Glomerular visceral epithelial cell (primary cell): ENCODE measurements at regions not wholly inside any gene's neighbourhood (a gene's known extent, or its start where the extent isn't known, plus 50 kb on each side); places are given as distances from the start of the nearest gene placed in this dataset.

Experiments
- DNase-seq: peaks from one replicate; pipeline ENCODE4 v3.0.0-alpha.2; 2016; ENCODE audit errors: extremely low spot score

GRCh38 chr19:30898353-30899103 is 450.7 kb downstream of the TSHZ3 start:
- no peak for DNase-seq

- DNase-seq, result no peak
Observed at GRCh38 chr19:30897553-30897952, 451.7 kb downstream of the TSHZ3 start.

- DNase-seq, result no peak
Observed at GRCh38 chr19:30897034-30897433, 452.2 kb downstream of the TSHZ3 start.

- DNase-seq, result no peak
Observed at GRCh38 chr19:30896554-30896953, 452.7 kb downstream of the TSHZ3 start.

GRCh38 chr19:30895946-30896345 is 453.3 kb downstream of the TSHZ3 start:
- no peak for DNase-seq

GRCh38 chr19:30891051-30891450 is 458.2 kb downstream of the TSHZ3 start:
- DNase-seq, result no peak

- no peak for DNase-seq
Observed at GRCh38 chr19:30890033-30890432, 459.2 kb downstream of the TSHZ3 start.

GRCh38 chr19:30888937-30889336 is 460.3 kb downstream of the TSHZ3 start:
- no peak for DNase-seq

- no peak for DNase-seq
Observed at GRCh38 chr19:30887042-30887441, 462.2 kb downstream of the TSHZ3 start.

- DNase-seq, result no peak
Observed at GRCh38 chr19:30886222-30886621, 463.0 kb downstream of the TSHZ3 start.

GRCh38 chr19:30884146-30884812 is 465.0 kb downstream of the TSHZ3 start:
- no peak for DNase-seq

GRCh38 chr19:30883071-30883470 is 466.2 kb downstream of the TSHZ3 start:
- DNase-seq, result no peak

GRCh38 chr19:30882411-30883005 is 466.7 kb downstream of the TSHZ3 start:
- DNase-seq, result no peak

- no peak for DNase-seq
Observed at GRCh38 chr19:30881930-30882329, 467.3 kb downstream of the TSHZ3 start.

GRCh38 chr19:30881281-30881680 is 468.0 kb downstream of the TSHZ3 start:
- no peak for DNase-seq

GRCh38 chr19:30880551-30880950 is 468.7 kb downstream of the TSHZ3 start:
- no peak for DNase-seq

- DNase-seq, result no peak
Observed at GRCh38 chr19:30880151-30880550, 469.1 kb downstream of the TSHZ3 start.

GRCh38 chr19:30879736-30880135 is 469.5 kb downstream of the TSHZ3 start:
- no peak for DNase-seq

GRCh38 chr19:30879225-30879624 is 470.0 kb downstream of the TSHZ3 start:
- no peak for DNase-seq

- no peak for DNase-seq
Observed at GRCh38 chr19:30878495-30878894, 470.7 kb downstream of the TSHZ3 start.

- DNase-seq, result no peak
Observed at GRCh38 chr19:30877661-30878113, 471.5 kb downstream of the TSHZ3 start.

- DNase-seq, result no peak
Observed at GRCh38 chr19:30873691-30874090, 475.5 kb downstream of the TSHZ3 start.

GRCh38 chr19:30873003-30873402 is 476.2 kb downstream of the TSHZ3 start:
- DNase-seq, result no peak
